HG02840 (cell line): ENCODE measurements at regions not wholly inside any gene's neighbourhood (a gene's known extent, or its start where the extent isn't known, plus 50 kb on each side); places are given as distances from the start of the nearest gene placed in this dataset.

Experiments used
- ATAC-seq: cut with Tn5 transposase; IDR thresholded peaks from one replicate; pipeline ENCODE4 v1.9.1; 2021; ENCODE audit warnings: mild to moderate bottlenecking, moderate library complexity, moderate number of reproducible peaks; ENCODE audit not compliant: unreplicated experiment, low FRiP score

DNA sequence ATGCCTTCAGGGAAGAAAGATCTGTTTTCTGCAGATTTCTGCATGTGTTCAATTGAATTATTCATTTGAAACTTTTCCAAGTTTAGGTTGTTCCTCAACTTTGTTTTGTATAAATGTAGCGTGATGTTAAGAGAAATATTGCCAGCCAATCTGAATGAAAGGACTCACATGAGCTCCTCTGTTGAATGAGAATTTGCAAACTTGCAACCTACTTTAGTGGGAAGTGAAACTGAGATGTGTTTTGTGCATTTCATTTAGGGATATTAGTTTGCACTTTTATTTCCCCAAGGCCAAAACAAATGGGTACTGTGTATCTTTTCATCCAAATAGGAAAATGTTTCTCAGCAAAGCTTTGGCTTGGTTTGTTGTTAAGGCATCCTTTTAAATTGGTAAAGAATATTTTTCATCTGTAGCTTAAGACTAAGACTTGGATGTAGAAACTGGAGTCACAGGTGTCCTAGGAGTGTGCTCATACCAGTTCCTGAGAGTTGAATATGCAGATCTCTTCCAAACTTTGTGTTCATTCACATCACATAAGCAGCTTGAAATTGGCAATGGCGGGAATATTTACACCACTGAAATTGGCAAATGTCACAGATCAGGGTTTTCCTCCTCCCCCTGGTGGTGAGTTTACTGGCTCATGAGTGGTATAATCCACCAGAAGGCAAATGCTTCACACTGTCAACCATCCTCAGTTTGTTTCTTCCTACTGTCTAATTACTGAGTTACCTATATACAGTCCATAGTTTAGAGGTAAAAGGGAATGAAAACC lies 193.6 kb upstream of the BANK1 start:
- ATAC-seq: no peak

DNA sequence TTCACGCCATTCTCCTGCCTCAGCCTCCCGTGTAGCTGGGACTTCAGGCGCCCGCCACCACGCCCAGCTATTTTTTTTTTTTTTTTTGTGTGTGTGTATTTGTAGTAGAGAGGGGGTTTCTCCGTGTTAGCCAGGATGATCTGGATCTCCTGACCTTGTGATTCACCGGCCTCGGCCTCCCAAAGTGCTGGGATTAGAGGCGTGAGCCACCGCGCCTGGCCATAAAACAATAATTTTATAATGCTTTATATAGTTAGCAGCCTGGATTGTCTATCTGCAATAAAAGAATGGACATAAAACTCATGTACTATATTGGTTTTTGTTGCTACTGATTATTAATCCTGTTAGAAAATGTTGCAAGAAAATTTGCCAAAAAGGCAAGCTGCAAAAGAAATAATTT lies 195.9 kb upstream of the BANK1 start:
- no peak for ATAC-seq

DNA sequence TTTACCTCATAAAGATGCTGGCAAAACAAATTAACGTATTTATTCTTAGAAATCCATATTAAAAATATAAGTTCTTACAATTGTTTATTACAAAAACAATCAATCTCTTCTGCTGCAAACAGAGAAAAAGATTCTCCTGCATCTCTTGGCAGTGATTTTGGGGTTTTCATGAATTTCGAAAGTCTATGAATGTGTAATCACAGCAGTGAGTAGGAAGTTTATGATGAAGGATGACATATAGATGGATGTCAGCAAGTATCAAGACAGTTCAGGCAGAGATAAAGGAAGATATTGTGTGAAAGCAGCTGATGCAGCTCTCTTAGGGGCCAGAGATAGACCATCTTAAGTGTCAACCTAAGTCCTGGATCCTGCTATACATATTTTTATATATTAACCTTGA lies 196.9 kb upstream of the BANK1 start:
- no peak for ATAC-seq

DNA sequence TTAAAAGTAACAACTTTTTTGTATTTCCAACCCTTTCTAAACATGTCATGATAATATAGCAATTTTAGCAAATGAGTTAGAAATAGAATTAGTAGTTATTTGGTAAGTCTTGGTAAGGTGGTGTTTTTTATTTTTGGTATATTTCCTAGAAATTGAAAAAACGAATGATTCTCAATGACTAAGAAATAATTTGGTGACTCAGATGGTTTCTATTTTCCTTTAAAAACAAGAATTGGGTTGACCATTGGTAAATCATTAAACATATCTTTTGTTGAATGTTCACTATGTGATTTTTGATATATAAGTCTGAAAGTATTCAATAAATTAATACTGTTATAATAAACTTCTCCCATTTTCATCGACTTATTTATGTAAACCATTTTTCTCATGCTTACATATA lies 206.2 kb upstream of the BANK1 start:
- no peak for ATAC-seq

DNA sequence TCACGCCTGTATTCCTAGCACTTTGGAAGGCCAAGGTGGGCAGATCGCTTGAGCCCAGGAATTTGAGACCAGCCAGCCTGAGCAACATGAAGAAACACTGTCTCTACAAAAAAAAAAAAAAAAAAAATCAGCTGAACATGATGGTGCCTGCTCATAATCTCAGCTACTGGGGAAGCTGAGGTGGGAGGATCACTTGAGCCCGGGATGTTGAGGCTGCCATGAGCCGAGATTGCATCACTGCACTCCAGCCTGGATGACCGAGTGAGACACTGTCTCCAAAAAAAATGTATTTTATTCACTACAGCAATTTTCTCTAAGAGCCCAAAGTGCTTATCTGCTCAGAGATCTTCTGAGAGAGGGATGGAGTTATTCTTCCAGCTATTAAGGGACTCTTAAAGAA lies 215.8 kb upstream of the PPP3CA start:
- ATAC-seq: no peak

DNA sequence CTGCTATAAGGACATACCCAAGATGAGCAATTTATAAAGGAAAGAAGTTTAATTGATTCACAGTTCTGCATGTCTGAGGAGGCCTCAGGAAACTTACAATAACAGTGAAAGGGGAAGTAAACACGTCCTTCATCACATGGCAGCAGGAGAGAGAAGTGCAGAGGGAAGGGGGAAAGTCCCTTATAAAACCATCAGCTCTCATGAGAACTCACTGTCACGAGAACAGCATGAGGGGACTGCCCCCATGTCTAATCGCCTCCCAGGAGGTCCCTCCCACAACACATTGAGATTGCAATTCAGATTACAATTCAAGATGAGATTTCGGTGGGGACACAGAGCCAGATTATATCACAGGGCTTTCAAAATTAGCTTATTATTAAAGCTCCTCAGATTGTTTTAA lies 209.5 kb upstream of the PPP3CA start:
- no peak for ATAC-seq

DNA sequence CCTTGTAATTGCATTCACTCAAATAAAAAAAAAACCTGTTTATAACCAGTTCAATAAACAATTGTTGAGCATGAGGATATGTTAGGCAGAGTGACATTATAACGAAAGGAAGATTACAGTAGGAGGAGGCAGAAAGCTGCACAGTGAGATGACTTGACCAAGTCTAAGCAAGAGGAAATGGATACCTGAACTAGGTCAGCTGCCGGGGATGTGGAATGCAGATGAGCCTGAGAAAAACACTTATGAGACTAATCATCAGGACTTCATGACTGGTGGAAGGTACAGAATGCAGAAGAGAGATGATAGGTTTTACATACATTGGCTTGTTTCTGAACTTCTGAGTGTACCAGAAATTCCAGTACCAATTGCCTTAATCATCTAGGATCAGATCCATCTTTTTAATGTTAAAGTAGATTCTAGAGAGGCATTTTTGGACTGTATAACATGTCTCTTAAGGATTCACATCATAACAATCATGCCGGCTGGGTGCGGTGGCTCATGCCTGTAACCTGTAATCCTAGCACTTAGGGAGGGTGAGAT lies 208.1 kb upstream of the PPP3CA start:
- no peak for ATAC-seq

DNA sequence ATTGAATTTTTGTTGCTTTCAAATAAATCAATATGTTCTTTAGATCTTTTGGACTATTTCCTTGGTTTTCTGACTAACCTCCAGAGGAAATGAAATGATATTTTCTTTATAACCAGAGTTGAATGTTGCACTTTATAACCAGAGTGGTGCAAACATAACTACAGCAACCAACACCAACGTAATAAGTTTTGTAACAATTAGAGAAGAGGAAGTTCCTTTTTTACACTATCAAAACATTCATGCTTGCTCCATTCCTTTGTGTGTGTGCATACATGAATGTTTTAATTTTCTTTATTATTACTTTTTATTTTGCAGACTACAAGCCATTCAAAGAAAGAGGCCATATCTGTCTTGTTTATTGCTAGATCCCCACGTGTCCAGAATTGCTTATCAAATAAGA lies 193.0 kb upstream of the PPP3CA start:
- ATAC-seq: no peak

DNA sequence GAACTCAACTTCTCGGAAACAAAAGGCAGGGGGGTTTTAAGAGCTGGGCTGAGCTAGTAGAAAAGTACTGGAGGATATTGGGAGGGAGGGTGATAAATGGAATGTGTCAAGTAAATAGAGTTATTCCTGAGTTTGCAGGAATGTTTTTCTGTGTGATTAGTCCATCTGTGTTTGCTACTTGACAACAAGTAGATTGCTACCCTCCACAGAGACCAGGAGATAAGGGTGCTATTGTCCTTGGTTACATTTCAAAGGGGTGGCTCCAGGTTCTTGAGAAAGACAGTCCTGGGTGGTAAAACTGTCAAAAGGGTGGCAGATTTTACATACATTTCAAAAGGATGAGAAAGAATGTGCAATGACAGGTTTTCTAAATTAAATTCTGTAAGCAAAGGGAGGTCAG lies 181.2 kb upstream of the PPP3CA start:
- no peak for ATAC-seq

DNA sequence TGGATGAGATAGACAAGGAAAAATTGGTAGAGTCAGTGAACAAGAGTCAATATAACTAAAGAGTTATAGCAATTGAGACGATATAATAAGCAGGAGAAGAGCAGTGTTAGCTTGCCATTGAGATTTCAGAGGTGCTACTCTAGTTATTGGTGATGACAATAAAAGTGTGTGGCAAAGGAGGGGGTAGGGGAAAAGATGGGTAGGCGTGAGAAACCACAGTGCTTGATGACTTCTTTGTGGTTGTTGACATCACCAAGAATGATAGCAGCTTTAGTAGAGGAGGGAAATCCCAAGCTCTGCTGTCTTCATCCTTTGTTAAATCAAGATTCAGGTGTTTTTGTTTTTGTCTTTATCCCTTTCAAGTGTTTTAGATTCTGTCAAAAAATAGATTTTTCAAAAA lies 179.9 kb upstream of the PPP3CA start:
- ATAC-seq: no peak

DNA sequence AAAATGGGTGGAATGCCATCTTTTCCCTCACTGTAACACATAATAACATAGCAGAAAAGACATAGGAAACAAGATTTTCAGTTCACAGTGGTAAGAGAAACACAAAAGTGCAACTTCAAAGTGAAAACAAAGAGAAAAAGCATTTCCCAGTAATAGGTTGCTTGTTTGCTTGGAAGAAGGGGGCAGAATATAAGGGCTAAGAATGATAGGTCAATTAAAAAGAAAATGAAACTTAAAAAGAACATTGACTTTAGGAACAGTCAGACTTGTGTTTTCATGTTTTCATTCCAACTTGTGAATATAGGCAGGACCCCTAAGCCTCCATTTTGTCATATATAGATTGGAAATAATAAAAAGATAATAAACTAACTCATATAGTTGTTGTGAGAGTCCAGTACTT lies 168.2 kb upstream of the PPP3CA start:
- no peak for ATAC-seq

DNA sequence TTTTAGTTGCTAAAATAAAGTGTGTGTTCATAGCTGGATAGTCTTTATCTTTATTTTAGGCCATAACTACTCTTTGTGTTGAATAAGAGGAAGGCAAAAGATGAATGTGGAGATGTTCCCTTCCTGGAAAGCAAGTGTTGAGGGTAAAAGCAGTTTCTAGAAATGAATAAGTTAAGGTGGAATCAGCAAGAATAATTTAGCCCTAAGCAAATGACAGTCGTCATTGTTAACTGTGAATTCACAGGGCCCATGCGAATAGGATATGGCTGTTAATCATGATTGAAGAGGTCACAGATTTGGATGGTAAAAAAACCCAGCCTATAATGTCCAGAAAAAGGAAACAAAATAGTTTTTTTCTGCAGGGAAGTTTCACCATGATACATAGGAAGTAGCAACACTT lies 167.8 kb upstream of the PPP3CA start:
- ATAC-seq: no peak

DNA sequence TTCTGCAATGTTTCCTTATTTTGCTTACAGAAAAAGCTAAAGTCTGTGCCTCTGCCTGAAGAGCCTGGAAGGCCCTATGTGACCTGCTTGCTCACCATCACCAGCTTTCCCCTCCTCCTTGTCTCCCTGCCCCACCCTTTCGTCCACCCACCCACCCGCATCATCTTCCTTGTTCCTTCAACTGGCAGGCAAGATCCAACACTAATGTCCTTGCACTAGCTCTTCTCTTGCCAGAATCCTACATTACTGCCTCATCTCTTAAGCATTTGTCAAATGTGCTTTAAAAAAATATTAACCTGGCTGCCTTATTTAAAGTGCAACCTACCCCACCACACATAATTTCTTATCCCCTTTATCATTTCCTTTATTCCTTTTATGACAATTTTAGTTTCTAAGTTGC lies 165.1 kb upstream of the PPP3CA start:
- no peak for ATAC-seq

DNA sequence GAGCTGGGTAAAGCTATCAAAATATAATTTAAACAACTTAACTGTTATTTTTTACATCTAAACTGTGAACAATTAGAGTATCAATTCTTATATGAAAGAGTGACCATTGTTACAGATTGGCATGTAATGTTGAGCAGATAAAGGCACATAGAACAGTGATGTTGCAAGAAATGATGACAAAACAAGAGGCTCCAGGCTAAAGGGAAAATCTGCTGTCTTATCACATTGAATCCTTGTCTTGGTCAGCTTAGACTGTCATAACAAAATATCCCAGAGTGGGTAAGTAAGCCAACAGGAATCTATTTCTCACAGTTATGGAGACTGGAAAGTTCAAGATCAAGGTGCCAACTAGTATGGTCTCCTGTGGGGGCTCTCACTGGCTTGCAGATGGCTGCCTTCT lies 154.1 kb upstream of the PPP3CA start:
- ATAC-seq: no peak

DNA sequence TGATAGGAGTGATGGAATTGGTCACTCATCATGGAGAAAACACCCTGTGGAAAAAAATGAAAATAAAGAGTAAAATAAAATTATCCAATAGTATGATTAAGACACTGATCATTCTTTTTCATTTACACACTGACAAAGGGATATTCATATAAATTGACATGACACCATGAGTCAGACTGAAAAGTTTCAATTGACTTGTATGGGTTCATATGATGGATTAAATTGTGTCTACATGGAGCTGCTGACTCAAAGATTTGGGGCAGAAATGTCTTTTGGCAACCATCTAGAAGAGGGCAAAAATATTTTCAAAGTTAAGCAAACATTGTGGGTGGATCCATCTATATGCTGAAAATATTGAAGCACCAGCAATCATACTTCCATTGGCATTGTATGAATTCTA lies 153.4 kb upstream of the PPP3CA start:
- ATAC-seq: no peak

DNA sequence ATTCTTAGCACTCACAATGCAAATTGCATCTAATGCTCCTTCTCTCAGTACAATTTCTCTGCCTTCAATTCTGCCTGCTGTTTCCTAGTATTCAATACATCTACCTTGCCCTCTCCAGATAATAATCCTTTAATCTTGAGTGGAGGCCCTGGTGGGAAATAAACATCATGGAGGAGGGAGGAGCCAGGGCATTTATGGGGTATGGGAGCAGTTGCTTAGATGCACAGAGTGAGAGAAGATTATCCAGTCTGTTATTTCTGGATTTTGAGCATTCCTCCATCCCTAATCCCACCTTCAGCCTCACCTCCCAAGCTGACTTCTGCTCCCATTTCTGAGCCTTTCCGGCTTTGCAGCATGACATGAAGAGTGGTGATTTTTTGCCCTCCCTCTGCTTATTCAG lies 127.9 kb upstream of the PPP3CA start:
- no peak for ATAC-seq

DNA sequence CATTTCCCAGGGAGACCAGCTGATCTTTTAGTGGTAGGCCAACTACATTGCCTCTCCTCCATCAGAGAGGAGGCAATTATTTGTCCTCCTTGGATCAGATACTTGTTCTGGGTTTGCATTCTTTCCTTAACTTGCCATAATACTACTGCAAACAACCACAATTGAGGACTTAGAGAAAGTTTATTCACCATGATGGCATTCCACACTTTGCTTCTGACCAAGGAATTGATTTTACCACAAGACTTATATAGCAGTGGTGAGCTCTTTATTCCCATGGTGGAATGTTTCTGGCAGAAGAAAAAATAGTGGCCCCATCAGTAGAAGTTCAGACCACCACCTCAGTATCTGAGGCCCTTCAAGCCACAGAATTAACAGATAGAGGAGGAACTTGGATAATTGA lies 123.9 kb upstream of the PPP3CA start:
- no peak for ATAC-seq

DNA sequence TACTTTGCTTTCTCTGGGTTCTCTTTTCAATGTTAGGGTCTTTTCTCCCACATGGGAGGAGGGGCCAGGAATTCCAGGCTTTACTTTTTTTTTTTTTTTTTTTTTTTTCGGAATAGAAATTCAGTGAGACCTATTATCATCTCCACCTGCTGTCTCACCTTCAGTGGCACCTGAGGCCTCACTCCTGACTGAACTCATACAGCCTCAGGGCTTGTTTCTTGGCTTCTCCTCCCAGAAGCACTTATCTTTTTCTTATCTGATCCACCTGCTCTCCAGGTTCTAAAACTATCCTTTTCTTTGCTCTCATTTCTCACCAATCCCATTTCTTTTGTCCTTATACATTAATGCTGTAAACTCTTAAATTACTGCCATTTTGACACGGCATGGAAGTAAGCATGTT lies 117.3 kb upstream of the PPP3CA start:
- no peak for ATAC-seq

DNA sequence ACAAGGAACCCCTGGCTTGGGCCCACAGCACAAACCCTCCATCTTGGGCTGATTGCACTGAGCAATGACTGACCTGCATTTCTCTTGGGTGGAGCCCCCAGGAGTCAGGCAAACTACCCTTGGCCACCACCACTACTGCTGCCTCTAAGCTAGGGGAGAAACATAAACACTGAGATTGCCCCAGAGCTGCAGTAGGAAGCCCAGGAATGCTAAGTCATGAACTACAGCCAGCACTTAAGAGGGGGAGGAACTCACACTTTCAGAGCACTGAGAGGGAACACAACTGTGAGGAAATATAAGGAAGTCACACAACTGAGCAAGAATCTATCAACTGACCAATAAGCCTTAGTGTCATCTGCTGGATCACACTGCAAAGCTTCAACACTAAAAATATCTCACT lies 111.6 kb upstream of the PPP3CA start:
- ATAC-seq: no peak

DNA sequence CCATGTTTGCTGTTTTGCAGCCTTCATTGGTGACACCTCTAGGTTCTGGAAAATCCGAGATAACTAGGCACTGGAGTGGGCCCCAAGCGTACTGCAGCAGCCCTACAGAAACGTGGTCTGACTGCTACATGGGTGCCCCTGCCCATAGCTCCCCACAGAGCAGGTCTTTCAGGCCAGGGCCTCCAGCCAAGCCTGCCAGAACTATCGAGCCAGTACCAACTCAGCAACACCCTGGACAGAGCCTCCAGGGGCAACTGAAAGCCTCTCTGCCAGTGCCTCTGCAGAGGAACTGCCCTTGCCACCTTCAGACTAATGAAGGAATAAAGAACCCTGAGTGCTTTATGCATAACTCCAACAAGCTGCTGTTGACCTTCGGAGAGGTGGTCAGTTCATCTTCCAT lies 111.1 kb upstream of the PPP3CA start:
- no peak for ATAC-seq

DNA sequence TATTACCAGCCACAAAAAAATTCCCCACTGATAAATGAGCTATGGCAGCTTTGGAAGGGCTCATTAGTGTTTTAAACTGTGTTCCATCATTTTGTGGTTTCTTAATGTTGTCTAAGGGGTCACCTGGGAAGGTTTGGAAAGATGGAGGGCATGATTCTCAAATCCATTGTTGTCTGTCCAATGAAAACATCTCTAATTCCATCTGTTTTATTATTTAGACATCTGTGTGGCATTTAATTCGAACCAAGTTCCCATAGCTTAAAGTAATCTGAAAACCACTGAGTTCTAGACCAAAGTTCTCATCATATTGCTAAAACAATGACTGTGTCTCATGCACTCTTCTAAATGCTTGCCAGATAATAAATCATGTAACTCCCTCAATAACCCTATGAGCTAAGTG lies 103.8 kb upstream of the PPP3CA start:
- no peak for ATAC-seq

DNA sequence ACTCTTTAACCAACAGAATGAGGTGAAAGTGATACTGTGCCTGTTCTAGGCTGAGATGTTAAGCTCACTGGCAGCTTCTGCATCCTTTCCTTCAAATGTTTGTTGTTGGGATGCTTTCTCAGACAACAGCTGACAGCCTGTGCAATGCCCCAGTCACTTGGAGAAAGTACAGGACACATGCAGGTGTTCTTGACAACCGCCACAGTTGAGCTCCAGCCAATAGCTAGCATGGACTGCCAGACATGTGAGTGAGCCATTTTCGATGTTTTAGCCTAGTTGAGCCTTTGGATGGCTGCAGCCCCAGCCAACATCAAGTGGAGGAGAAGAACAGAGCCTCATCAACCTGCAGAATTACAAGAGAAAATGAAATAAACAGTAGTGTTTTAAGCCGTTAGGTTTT lies 94.1 kb upstream of the PPP3CA start:
- ATAC-seq: no peak

DNA sequence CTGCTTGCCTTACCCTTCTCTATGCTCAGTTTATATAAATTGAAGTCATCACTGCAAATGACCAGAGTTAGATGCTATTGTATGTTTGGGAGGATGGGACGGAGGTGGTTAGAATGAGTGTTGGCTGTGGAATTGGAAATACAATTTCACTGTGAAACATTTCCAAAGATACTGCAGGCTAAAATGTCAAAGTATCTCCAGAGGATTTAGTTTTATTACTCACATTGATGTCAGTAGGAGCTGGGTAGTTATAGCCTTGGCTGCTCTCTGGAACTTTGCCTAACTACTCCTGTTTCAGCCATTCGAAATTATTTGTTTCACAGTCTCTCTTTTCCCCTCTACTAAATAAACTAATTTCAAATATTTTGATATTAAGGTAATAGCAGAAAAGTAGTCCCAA lies 92.6 kb upstream of the PPP3CA start:
- no peak for ATAC-seq
